Vagina (tissue), 2 donors: ENCODE measurements at regions not wholly inside any gene's neighbourhood (a gene's known extent, or its start where the extent isn't known, plus 50 kb on each side); places are given as distances from the start of the nearest gene placed in this dataset.

ENCODE experiments used
- POLR2A ChIP-seq, 2 donors: fragments of 450-650 bp; IDR thresholded peaks; one replicate each; pipeline ENCODE4 v1.6.1; 2017; ENCODE audit warnings: antibody characterized with exemption in 2 of 2, mild to moderate bottlenecking in 2 of 2, moderate library complexity in 2 of 2
- POLR2AphosphoS5 ChIP-seq, 2 donors: sonication (generic); formaldehyde crosslinking; IDR thresholded peaks; one replicate each; pipeline ENCODE4 v1.9.0; 2017; ENCODE audit warnings: antibody characterized with exemption in 2 of 2, mild to moderate bottlenecking in 2 of 2, low read depth in 1 of 2; ENCODE audit not compliant: insufficient read depth in 1 of 2
- TF ChIP-seq, protein P1 (sequence below), 3 experiments: fragments of 450-650 bp in 2 of 3; fragments of 200-600 bp in 1 of 3; sonication (generic) in 1 of 3; IDR thresholded peaks; one replicate each; pipeline ENCODE4 v1.5.1; 2017 to 2019; ENCODE audit warnings: antibody characterized with exemption in 3 of 3, mild to moderate bottlenecking in 2 of 3, moderate library complexity in 2 of 3

GRCh38 chrX:40265936-40266335, 168.2 kb upstream of the BCOR start:
- no peak for TF ChIP-seq POLR2A (IDR thresholded peaks at IDR 0.05)
- TF ChIP-seq, protein P1, sequence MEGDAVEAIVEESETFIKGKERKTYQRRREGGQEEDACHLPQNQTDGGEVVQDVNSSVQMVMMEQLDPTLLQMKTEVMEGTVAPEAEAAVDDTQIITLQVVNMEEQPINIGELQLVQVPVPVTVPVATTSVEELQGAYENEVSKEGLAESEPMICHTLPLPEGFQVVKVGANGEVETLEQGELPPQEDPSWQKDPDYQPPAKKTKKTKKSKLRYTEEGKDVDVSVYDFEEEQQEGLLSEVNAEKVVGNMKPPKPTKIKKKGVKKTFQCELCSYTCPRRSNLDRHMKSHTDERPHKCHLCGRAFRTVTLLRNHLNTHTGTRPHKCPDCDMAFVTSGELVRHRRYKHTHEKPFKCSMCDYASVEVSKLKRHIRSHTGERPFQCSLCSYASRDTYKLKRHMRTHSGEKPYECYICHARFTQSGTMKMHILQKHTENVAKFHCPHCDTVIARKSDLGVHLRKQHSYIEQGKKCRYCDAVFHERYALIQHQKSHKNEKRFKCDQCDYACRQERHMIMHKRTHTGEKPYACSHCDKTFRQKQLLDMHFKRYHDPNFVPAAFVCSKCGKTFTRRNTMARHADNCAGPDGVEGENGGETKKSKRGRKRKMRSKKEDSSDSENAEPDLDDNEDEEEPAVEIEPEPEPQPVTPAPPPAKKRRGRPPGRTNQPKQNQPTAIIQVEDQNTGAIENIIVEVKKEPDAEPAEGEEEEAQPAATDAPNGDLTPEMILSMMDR (IDR thresholded peaks at IDR 0.05): no peak
- no peak for TF ChIP-seq POLR2AphosphoS5 (IDR thresholded peaks at IDR 0.05; ENCODE audit: insufficient read depth in 1 of 2, low read depth in 1 of 2)
